Gastrocnemius medialis (tissue), 4 donors: ENCODE measurements at regions not wholly inside any gene's neighbourhood (a gene's known extent, or its start where the extent isn't known, plus 50 kb on each side); places are given as distances from the start of the nearest gene placed in this dataset.

ENCODE experiments used
- ATAC-seq, 2 donors: fragments of 150-250 bp; one replicate each; pipeline ENCODE4 v1.9.1; 2016
- DNase-seq, 2 donors: peaks; one replicate each; pipeline ENCODE4 v3.0.0-alpha.2; 2019
- H3K27ac ChIP-seq, 4 donors: fragments of 200-600 bp; sonication (generic); 1 replicate in 1 of 4; 2 replicates in 3 of 4; pipeline ENCODE4 v1.5.1; 2016 to 2018; ENCODE audit warnings: mild to moderate bottlenecking in 2 of 4, moderate library complexity in 1 of 4
- H3K27me3 ChIP-seq, 3 donors: fragments of 200-600 bp; sonication (generic) in 2 of 3; 1 replicate in 1 of 3; 2 replicates in 2 of 3; pipeline versions ENCODE4 v1.5.1 to v1.6.0; 2016 to 2019; ENCODE audit warnings: mild to moderate bottlenecking in 1 of 3, moderate library complexity in 1 of 3
- H3K36me3 ChIP-seq, 2 donors: fragments of 200-600 bp; sonication (generic) in 1 of 2; one replicate each; pipeline ENCODE4 v1.5.1; 2017 to 2018
- H3K4me1 ChIP-seq, 2 donors: fragments of 200-600 bp; sonication (generic) in 1 of 2; one replicate each; pipeline ENCODE4 v1.5.1; 2016 to 2017; ENCODE audit warnings: mild to moderate bottlenecking in 2 of 2
- H3K4me3 ChIP-seq, 4 donors: fragments of 200-600 bp; sonication (generic) in 3 of 4; 1 replicate in 1 of 4; 2 replicates in 3 of 4; pipeline ENCODE4 v1.5.1; 2016 to 2019; ENCODE audit warnings: mild to moderate bottlenecking in 2 of 4
- H3K9me3 ChIP-seq, 3 donors: fragments of 200-600 bp; sonication (generic) in 2 of 3; 1 replicate in 1 of 3; 2 replicates in 2 of 3; pipeline ENCODE4 v1.5.1; 2016 to 2019
- POLR2A ChIP-seq, 2 donors: fragments of 450-650 bp; IDR thresholded peaks; one replicate each; pipeline ENCODE4 v1.6.1; 2017; ENCODE audit warnings: antibody characterized with exemption in 2 of 2, mild to moderate bottlenecking in 2 of 2, moderate library complexity in 2 of 2
- in situ Hi-C, 4 donors: fragments of 200-750 bp; cut with MboI; loops; one replicate each; pipeline versions ENCODE4 v1.15.0 to v1.8.0; 2017; ENCODE audit warnings: low sequenced_read_pairs in 4 of 4
- intact Hi-C: fragments of 100-400 bp; cut with DNase I; formaldehyde crosslinking; loops from one replicate; pipeline ENCODE4 v1.15.1; 2023; ENCODE audit warnings: low total_unique reads
- TF ChIP-seq, protein P1 (sequence below), 5 experiments: fragments of 450-650 bp in 3 of 5; fragments of 200-600 bp in 2 of 5; sonication (generic) in 2 of 5; IDR thresholded peaks in 4 of 5; conservative IDR thresholded peaks in 1 of 5; 1 replicate in 4 of 5; 2 replicates in 1 of 5; pipeline ENCODE4 v1.5.1; 2016 to 2019; ENCODE audit warnings: antibody characterized with exemption in 5 of 5, mild to moderate bottlenecking in 3 of 5, moderate library complexity in 3 of 5

DNA sequence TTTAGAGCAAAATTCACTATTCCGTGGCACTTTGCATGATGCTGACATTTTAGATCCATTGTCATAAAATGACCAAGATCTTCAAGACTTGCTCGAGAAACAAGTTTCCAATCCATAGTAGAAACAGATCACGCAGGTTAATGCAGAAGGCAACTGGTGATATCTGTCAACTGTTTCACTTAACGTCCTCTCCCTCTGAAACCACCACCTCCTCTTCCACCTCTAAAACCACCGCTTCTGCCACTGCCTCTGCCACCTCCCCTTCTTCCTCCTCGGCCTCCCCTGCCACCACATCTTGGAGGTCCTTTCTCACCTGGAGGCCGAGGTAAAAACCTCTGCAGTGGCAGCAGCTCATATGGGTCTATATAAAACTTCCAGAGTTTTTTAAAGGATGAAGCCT lies 84.6 kb upstream of the IRF2 start:
- intact Hi-C loops: no loop called here
- ATAC-seq (no peak), DNase-seq (no peak)
- H3K36me3 ChIP-seq: no peaks in the 10 kb centered on the region
- H3K9me3 ChIP-seq: no peaks in the 10 kb centered on the region
- TF ChIP-seq, protein P1, sequence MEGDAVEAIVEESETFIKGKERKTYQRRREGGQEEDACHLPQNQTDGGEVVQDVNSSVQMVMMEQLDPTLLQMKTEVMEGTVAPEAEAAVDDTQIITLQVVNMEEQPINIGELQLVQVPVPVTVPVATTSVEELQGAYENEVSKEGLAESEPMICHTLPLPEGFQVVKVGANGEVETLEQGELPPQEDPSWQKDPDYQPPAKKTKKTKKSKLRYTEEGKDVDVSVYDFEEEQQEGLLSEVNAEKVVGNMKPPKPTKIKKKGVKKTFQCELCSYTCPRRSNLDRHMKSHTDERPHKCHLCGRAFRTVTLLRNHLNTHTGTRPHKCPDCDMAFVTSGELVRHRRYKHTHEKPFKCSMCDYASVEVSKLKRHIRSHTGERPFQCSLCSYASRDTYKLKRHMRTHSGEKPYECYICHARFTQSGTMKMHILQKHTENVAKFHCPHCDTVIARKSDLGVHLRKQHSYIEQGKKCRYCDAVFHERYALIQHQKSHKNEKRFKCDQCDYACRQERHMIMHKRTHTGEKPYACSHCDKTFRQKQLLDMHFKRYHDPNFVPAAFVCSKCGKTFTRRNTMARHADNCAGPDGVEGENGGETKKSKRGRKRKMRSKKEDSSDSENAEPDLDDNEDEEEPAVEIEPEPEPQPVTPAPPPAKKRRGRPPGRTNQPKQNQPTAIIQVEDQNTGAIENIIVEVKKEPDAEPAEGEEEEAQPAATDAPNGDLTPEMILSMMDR (IDR thresholded peaks at IDR 0.05 in 4 of 5, conservative IDR thresholded peaks at IDR 0.05 in 1 of 5): no peak
- TF ChIP-seq POLR2A (IDR thresholded peaks at IDR 0.05): no peak
- in situ Hi-C loops: no loop called here
- no peaks in the 10 kb centered on the region for H3K27me3 ChIP-seq
- H3K4me3 ChIP-seq: no peak overlapping the region
- no peak overlapping the region for H3K27ac ChIP-seq
- H3K4me1 ChIP-seq: no peaks in the 10 kb centered on the region

DNA sequence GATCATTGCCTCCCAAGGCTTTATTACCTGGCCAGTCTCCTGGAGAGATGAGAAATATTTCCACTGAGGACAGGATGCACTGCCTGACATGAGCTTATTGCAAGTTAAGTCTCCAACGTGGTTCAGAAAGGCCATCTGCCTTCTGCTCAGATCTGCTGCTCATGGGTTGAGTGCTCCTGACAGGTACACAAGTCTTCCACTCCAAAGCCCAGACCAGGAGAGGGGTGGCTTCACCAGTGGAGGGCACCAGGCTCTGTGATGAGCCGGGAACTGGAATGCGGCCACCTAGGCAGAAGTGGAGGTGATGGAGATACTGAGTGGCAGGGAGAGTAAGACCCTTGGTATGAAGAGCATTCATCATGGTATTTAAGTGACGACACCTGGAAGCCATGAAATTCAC lies 79.5 kb upstream of the IRF2 start:
- Histone ChIP-seq H3K4me1 (no peaks in the 10 kb centered on the region), H3K27ac (no peak overlapping the region), H3K36me3 (no peaks in the 10 kb centered on the region), H3K27me3 (peaks cover 0 to 4% (median 0%) of the 10 kb centered on the region in 3 donors), H3K4me3 (no peak overlapping the region), H3K9me3 (no peaks in the 10 kb centered on the region)
- TF ChIP-seq, protein P1 (IDR thresholded peaks at IDR 0.05 in 4 of 5, conservative IDR thresholded peaks at IDR 0.05 in 1 of 5): no peak
- TF ChIP-seq POLR2A (IDR thresholded peaks at IDR 0.05): no peak
- in situ Hi-C loops (no loop called here), intact Hi-C loops (no loop called here)
- no peak for DNase-seq
- ATAC-seq: no peak

DNA sequence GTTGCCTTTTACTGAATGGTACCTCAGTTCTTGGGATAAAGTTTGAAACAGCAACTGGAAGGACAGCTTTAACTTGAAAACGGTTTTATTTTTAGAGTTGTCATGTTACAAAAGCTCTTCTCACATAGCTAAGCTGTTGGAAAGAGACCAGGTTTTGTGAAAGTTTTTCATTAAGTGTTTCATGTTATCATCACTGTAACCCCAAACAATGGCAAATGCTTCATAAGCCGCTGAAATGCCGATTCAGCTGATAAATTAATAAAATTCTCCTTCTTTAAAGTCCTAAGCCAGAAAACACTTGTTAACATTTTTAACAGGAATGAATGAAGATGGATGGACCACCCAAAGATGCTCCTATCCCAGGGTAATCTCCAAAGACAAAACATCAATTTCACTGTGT lies 76.1 kb upstream of the IRF2 start:
- Histone ChIP-seq H3K4me1 (no peaks in the 10 kb centered on the region), H3K36me3 (no peaks in the 10 kb centered on the region), H3K27me3 (peaks cover 0 to 4% (median 0%) of the 10 kb centered on the region in 3 donors), H3K27ac (no peak overlapping the region), H3K9me3 (no peaks in the 10 kb centered on the region), H3K4me3 (no peak overlapping the region)
- intact Hi-C loops: no loop called here
- in situ Hi-C loops: no loop called here
- DNase-seq (no peak), ATAC-seq (no peak)
- TF ChIP-seq, protein P1 (IDR thresholded peaks at IDR 0.05 in 4 of 5, conservative IDR thresholded peaks at IDR 0.05 in 1 of 5): no peak

- no peak overlapping the region for H3K27ac ChIP-seq
- no peaks in the 10 kb centered on the region for H3K4me1 ChIP-seq
- in situ Hi-C loops: loop anchor here in 1 of 4 donors (10.0 kb wide), 1 partner anchor 284 kb away; no protein-coding TSS in a partner anchor
- DNase-seq (no peak), ATAC-seq (no peak)
- no peaks in the 10 kb centered on the region for H3K36me3 ChIP-seq
- peaks cover 0 to 4% (median 0%) of the 10 kb centered on the region in 3 donors for H3K27me3 ChIP-seq
- no peaks in the 10 kb centered on the region for H3K9me3 ChIP-seq
- peak overlapping the region in 3 of 4 donors; percentile 14 to 31 (median 22) for H3K4me3 ChIP-seq
- TF ChIP-seq POLR2A (IDR thresholded peaks at IDR 0.05): no peak
- TF ChIP-seq, protein P1 (IDR thresholded peaks at IDR 0.05 in 4 of 5, conservative IDR thresholded peaks at IDR 0.05 in 1 of 5): no peak
- intact Hi-C loops: no loop called here
Observed at GRCh38 chr4:184548648-184549341, 74.4 kb upstream of the IRF2 start.

- DNase-seq: no peak
- H3K27me3 ChIP-seq: peaks cover 0 to 4% (median 0%) of the 10 kb centered on the region in 3 donors
- H3K4me3 ChIP-seq: peak overlapping the region in 1 of 4 donors; percentile 22
- intact Hi-C loops (no loop called here), in situ Hi-C loops (loop anchor here in 1 of 4 donors (10.0 kb wide), 1 partner anchor 283 kb away; no protein-coding TSS in a partner anchor)
- no peaks in the 10 kb centered on the region for H3K36me3 ChIP-seq
- no peaks in the 10 kb centered on the region for H3K4me1 ChIP-seq
- TF ChIP-seq POLR2A (IDR thresholded peaks at IDR 0.05): no peak
- TF ChIP-seq, protein P1 (IDR thresholded peaks at IDR 0.05 in 4 of 5, conservative IDR thresholded peaks at IDR 0.05 in 1 of 5): no peak
- H3K27ac ChIP-seq: no peak overlapping the region
- no peaks in the 10 kb centered on the region for H3K9me3 ChIP-seq
- no peak for ATAC-seq
Observed at GRCh38 chr4:184548316-184548647, 73.9 kb upstream of the IRF2 start.
